Mesendoderm (in vitro differentiated cells): ENCODE measurements at regions not wholly inside any gene's neighbourhood (a gene's known extent, or its start where the extent isn't known, plus 50 kb on each side); places are given as distances from the start of the nearest gene placed in this dataset.
A peak's percentile ranks its signal among the peaks of the same experiment; 100 is the strongest.

Experiments
- DNase-seq: peaks from one replicate; pipeline ENCODE4 v3.0.0; 2013
- H2AK5ac ChIP-seq: 2 replicates; pipeline ENCODE4 v1.6.1; 2013; ENCODE audit warnings: low read length, inconsistent platforms
- H2BK120ac ChIP-seq: 2 replicates; pipeline ENCODE4 v1.6.1; 2013; ENCODE audit warnings: low read depth, mild to moderate bottlenecking, low read length, moderate library complexity, mixed read lengths
- H2BK15ac ChIP-seq: replicated peaks from 2 replicates; pipeline ENCODE4 v1.6.1; 2013; ENCODE audit warnings: low read depth, mild to moderate bottlenecking, moderate library complexity
- H2BK5ac ChIP-seq: 2 replicates; pipeline ENCODE4 v1.6.1; 2013; ENCODE audit warnings: low read length, inconsistent platforms
- H3K18ac ChIP-seq: 2 replicates; pipeline ENCODE4 v1.6.1; 2013; ENCODE audit warnings: mild to moderate bottlenecking, low read length, mixed read lengths
- H3K23ac ChIP-seq: one replicate; pipeline ENCODE4 v1.6.1; 2013; ENCODE audit warnings: low read length
- H3K27ac ChIP-seq: 2 replicates; pipeline ENCODE4 v1.5.1; 2013; ENCODE audit warnings: low read depth, mild to moderate bottlenecking, inconsistent platforms, low read length, moderate library complexity
- H3K27me3 ChIP-seq: 2 replicates; pipeline ENCODE4 v1.6.1; 2013; ENCODE audit warnings: low read length, control low read depth, mild to moderate bottlenecking, inconsistent platforms; ENCODE audit not compliant: insufficient read depth, poor library complexity
- H3K36me3 ChIP-seq: 2 replicates; pipeline ENCODE4 v1.6.1; 2013; ENCODE audit warnings: low read length, inconsistent platforms; ENCODE audit not compliant: control insufficient read depth, insufficient read depth
- H3K4ac ChIP-seq: one replicate; pipeline ENCODE4 v1.6.1; 2013; ENCODE audit warnings: low read depth, mild to moderate bottlenecking, low read length, moderate library complexity
- H3K4me1 ChIP-seq: 2 replicates; pipeline ENCODE4 v1.6.1; 2013; ENCODE audit warnings: low read depth, low read length, inconsistent platforms; ENCODE audit not compliant: control insufficient read depth
- H3K4me2 ChIP-seq: 2 replicates; pipeline ENCODE4 v1.6.1; 2013; ENCODE audit warnings: low read length
- H3K4me3 ChIP-seq: 2 replicates; pipeline ENCODE4 v1.5.1; 2013; ENCODE audit warnings: mild to moderate bottlenecking, low read length
- H3K56ac ChIP-seq: one replicate; pipeline ENCODE4 v1.6.1; 2013; ENCODE audit warnings: low read length
- H3K79me1 ChIP-seq: 2 replicates; pipeline ENCODE4 v1.6.1; 2013; ENCODE audit warnings: low read length, inconsistent platforms
- H3K79me2 ChIP-seq: 2 replicates; pipeline ENCODE4 v1.6.1; 2013; ENCODE audit warnings: mild to moderate bottlenecking, low read length; ENCODE audit not compliant: control insufficient read depth, insufficient read depth
- H3K9ac ChIP-seq: 2 replicates; pipeline ENCODE4 v1.6.1; 2013; ENCODE audit warnings: low read length, inconsistent platforms
- H4K5ac ChIP-seq: one replicate; pipeline ENCODE4 v1.6.1; 2013; ENCODE audit warnings: low read length
- H4K8ac ChIP-seq: one replicate; pipeline ENCODE4 v1.6.1; 2013; ENCODE audit warnings: low read depth, mild to moderate bottlenecking, control low read depth, low read length, moderate library complexity
- WGBS: extraction: QIAGEN DNeasy Blood & Tissue Kit; methylation state at CpG from one replicate; pipeline ENCODE4 v1.1.7; 2013; ENCODE audit warnings: low lambda C conversion rate, missing lambda C conversion rate; ENCODE audit not compliant: insufficient coverage; ENCODE audit errors: extremely low coverage; 5-methylcytosine and 5-hydroxymethylcytosine counted together

- Histone ChIP-seq H3K79me2 (no peaks in the 10 kb centered on the region), H2BK5ac (no peak overlapping the region), H3K4me3 (no peak overlapping the region), H3K27me3 (no peaks in the 10 kb centered on the region), H3K9ac (no peak overlapping the region), H3K56ac (no peak overlapping the region), H4K5ac (no peak overlapping the region), H3K23ac (no peak overlapping the region), H3K36me3 (no peaks in the 10 kb centered on the region), H4K8ac (no peak overlapping the region), H2BK120ac (no peak overlapping the region), H3K4me2 (no peak overlapping the region), H3K27ac (no peak overlapping the region), H2BK15ac (no peak overlapping the region), H3K18ac (no peak overlapping the region), H3K4me1 (no peaks in the 10 kb centered on the region), H3K79me1 (no peaks in the 10 kb centered on the region), H3K4ac (no peak overlapping the region), H2AK5ac (no peak overlapping the region)
- DNase-seq: no peak
- no CpG with 5 or more reads among the region's 3 CpGs for WGBS
Measured at GRCh38 chr7:38002689-38003088, 82.2 kb downstream of the EPDR1 start.

- WGBS: no CpG with 5 or more reads among the region's 2 CpGs
Measured at GRCh38 chr7:38006559-38006958, 86.1 kb downstream of the EPDR1 start.

GRCh38 chr7:38007096-38007495 is 86.7 kb downstream of the EPDR1 start:
- no peaks in the 10 kb centered on the region for H3K27me3 ChIP-seq
- no peaks in the 10 kb centered on the region for H3K36me3 ChIP-seq
- no peak overlapping the region for H3K18ac ChIP-seq
- H3K79me2 ChIP-seq: no peaks in the 10 kb centered on the region
- H3K27ac ChIP-seq: no peak overlapping the region
- H2BK120ac ChIP-seq: no peak overlapping the region
- DNase-seq: peak; percentile 18
- no peak overlapping the region for H3K9ac ChIP-seq
- H3K4me2 ChIP-seq: no peak overlapping the region
- H2BK15ac ChIP-seq: no peak overlapping the region
- H3K4ac ChIP-seq: no peak overlapping the region
- no peak overlapping the region for H4K5ac ChIP-seq
- no peak overlapping the region for H3K56ac ChIP-seq
- H4K8ac ChIP-seq: no peak overlapping the region
- H2BK5ac ChIP-seq: no peak overlapping the region
- H3K79me1 ChIP-seq: no peaks in the 10 kb centered on the region
- no peak overlapping the region for H2AK5ac ChIP-seq
- H3K4me3 ChIP-seq: no peak overlapping the region
- H3K23ac ChIP-seq: no peak overlapping the region
- no peaks in the 10 kb centered on the region for H3K4me1 ChIP-seq

More at GRCh38 chr7:38006559-38006958, 86.1 kb downstream of the EPDR1 start:
- no peaks in the 10 kb centered on the region for H3K4me1 ChIP-seq
- no peak overlapping the region for H4K8ac ChIP-seq
- H3K27ac ChIP-seq: no peak overlapping the region
- H3K4me2 ChIP-seq: no peak overlapping the region
- H3K27me3 ChIP-seq: no peaks in the 10 kb centered on the region
- H3K4ac ChIP-seq: no peak overlapping the region
- H3K18ac ChIP-seq: no peak overlapping the region
- no peak for DNase-seq
- no peak overlapping the region for H2BK120ac ChIP-seq
- no peaks in the 10 kb centered on the region for H3K79me1 ChIP-seq
- H3K79me2 ChIP-seq: no peaks in the 10 kb centered on the region
- no peak overlapping the region for H2BK15ac ChIP-seq
- H3K9ac ChIP-seq: no peak overlapping the region
- no peak overlapping the region for H3K23ac ChIP-seq
- no peak overlapping the region for H4K5ac ChIP-seq
- H2AK5ac ChIP-seq: no peak overlapping the region
- H3K36me3 ChIP-seq: no peaks in the 10 kb centered on the region
- no peak overlapping the region for H3K56ac ChIP-seq
- no peak overlapping the region for H2BK5ac ChIP-seq
- no peak overlapping the region for H3K4me3 ChIP-seq

- no peak overlapping the region for H2BK5ac ChIP-seq
- H2AK5ac ChIP-seq: no peak overlapping the region
- no peak overlapping the region for H3K4me2 ChIP-seq
- H3K27me3 ChIP-seq: no peaks in the 10 kb centered on the region
- H3K4ac ChIP-seq: no peak overlapping the region
- no peaks in the 10 kb centered on the region for H3K4me1 ChIP-seq
- no peak overlapping the region for H3K9ac ChIP-seq
- H2BK120ac ChIP-seq: no peak overlapping the region
- H4K5ac ChIP-seq: no peak overlapping the region
- no peaks in the 10 kb centered on the region for H3K36me3 ChIP-seq
- H3K18ac ChIP-seq: no peak overlapping the region
- no peak overlapping the region for H3K4me3 ChIP-seq
- WGBS: no CpG with 5 or more reads among the region's 3 CpGs
- DNase-seq: no peak
- H3K56ac ChIP-seq: no peak overlapping the region
- H3K79me2 ChIP-seq: no peaks in the 10 kb centered on the region
- H3K23ac ChIP-seq: no peak overlapping the region
- no peak overlapping the region for H4K8ac ChIP-seq
- no peaks in the 10 kb centered on the region for H3K79me1 ChIP-seq
- H2BK15ac ChIP-seq: no peak overlapping the region
- no peak overlapping the region for H3K27ac ChIP-seq
Measured at GRCh38 chr7:38013246-38013645, 92.8 kb downstream of the EPDR1 start.

- no peak for DNase-seq
- H3K4me1 ChIP-seq: no peaks in the 10 kb centered on the region
- H4K8ac ChIP-seq: no peak overlapping the region
- H3K56ac ChIP-seq: no peak overlapping the region
- H2BK5ac ChIP-seq: no peak overlapping the region
- H2BK120ac ChIP-seq: no peak overlapping the region
- no peaks in the 10 kb centered on the region for H3K79me2 ChIP-seq
- no peak overlapping the region for H2AK5ac ChIP-seq
- H3K23ac ChIP-seq: no peak overlapping the region
- H3K36me3 ChIP-seq: no peaks in the 10 kb centered on the region
- no peaks in the 10 kb centered on the region for H3K27me3 ChIP-seq
- WGBS: no CpG with 5 or more reads among the region's 3 CpGs
- H3K27ac ChIP-seq: no peak overlapping the region
- no peak overlapping the region for H3K9ac ChIP-seq
- H3K79me1 ChIP-seq: no peaks in the 10 kb centered on the region
- H3K18ac ChIP-seq: no peak overlapping the region
- H2BK15ac ChIP-seq: no peak overlapping the region
- no peak overlapping the region for H3K4me2 ChIP-seq
- no peak overlapping the region for H3K4me3 ChIP-seq
- H3K4ac ChIP-seq: no peak overlapping the region
- no peak overlapping the region for H4K5ac ChIP-seq
Measured at GRCh38 chr7:38016567-38016966, 96.1 kb downstream of the EPDR1 start.

- no peak overlapping the region for H2BK5ac ChIP-seq
- H2BK120ac ChIP-seq: no peak overlapping the region
- no CpG with 5 or more reads among the region's 1 CpG for WGBS
- no peak overlapping the region for H3K9ac ChIP-seq
- H2BK15ac ChIP-seq: no peak overlapping the region
- DNase-seq: no peak
- no peak overlapping the region for H4K8ac ChIP-seq
- no peak overlapping the region for H3K4me3 ChIP-seq
- no peak overlapping the region for H3K56ac ChIP-seq
- H3K27me3 ChIP-seq: no peaks in the 10 kb centered on the region
- no peaks in the 10 kb centered on the region for H3K36me3 ChIP-seq
- no peak overlapping the region for H3K18ac ChIP-seq
- no peak overlapping the region for H3K4ac ChIP-seq
- H4K5ac ChIP-seq: no peak overlapping the region
- no peak overlapping the region for H3K23ac ChIP-seq
- H2AK5ac ChIP-seq: no peak overlapping the region
- no peaks in the 10 kb centered on the region for H3K79me1 ChIP-seq
- H3K27ac ChIP-seq: no peak overlapping the region
- no peaks in the 10 kb centered on the region for H3K79me2 ChIP-seq
- no peak overlapping the region for H3K4me2 ChIP-seq
- H3K4me1 ChIP-seq: no peaks in the 10 kb centered on the region
Measured at GRCh38 chr7:38017320-38017719, 96.9 kb downstream of the EPDR1 start.
